H9 (cell line): ENCODE measurements at regions not wholly inside any gene's neighbourhood (a gene's known extent, or its start where the extent isn't known, plus 50 kb on each side); places are given as distances from the start of the nearest gene placed in this dataset.

Experiments used
- DNase-seq: peaks from one replicate; pipeline ENCODE4 v3.0.0-alpha.2; 2017
- H2AFZ ChIP-seq: one replicate; pipeline ENCODE4 v1.6.1; 2013; ENCODE audit warnings: mild to moderate bottlenecking, low read length, control low read depth, moderate library complexity
- H2AK5ac ChIP-seq: 2 replicates; pipeline ENCODE4 v1.6.1; 2013; ENCODE audit warnings: low read length, control low read depth, mixed read lengths; ENCODE audit not compliant: insufficient read length
- H2BK120ac ChIP-seq: one replicate; pipeline ENCODE4 v1.6.1; 2013; ENCODE audit warnings: low read depth, mild to moderate bottlenecking, low read length, control low read depth, inconsistent platforms; ENCODE audit not compliant: poor library complexity, severe bottlenecking
- H2BK12ac ChIP-seq: 2 replicates; pipeline ENCODE4 v1.6.1; 2013; ENCODE audit warnings: low read length, control low read depth, mixed read lengths, low read depth; ENCODE audit not compliant: insufficient read length
- H2BK15ac ChIP-seq: 2 replicates; pipeline ENCODE4 v1.6.1; 2013; ENCODE audit warnings: low read depth, low read length, control low read depth
- H2BK20ac ChIP-seq: one replicate; pipeline ENCODE4 v1.6.1; 2013; ENCODE audit warnings: low read depth, mild to moderate bottlenecking, low read length, control low read depth, inconsistent platforms; ENCODE audit not compliant: poor library complexity, severe bottlenecking
- H2BK5ac ChIP-seq: 2 replicates; pipeline ENCODE4 v1.6.1; 2013; ENCODE audit warnings: low read length, control low read depth, mixed read lengths; ENCODE audit not compliant: insufficient read length
- H3K14ac ChIP-seq: 2 replicates; pipeline ENCODE4 v1.6.1; 2013; ENCODE audit warnings: low read length, control low read depth; ENCODE audit not compliant: insufficient read depth
- H3K18ac ChIP-seq: 2 replicates; pipeline ENCODE4 v1.6.1; 2013; ENCODE audit warnings: low read depth, mild to moderate bottlenecking, mixed read lengths, low read length, control low read depth; ENCODE audit not compliant: insufficient read length
- H3K23ac ChIP-seq: 2 replicates; pipeline ENCODE4 v1.6.1; 2013; ENCODE audit warnings: low read length, control low read depth, mixed read lengths, low read depth; ENCODE audit not compliant: insufficient read length
- H3K23me2 ChIP-seq: 2 replicates; pipeline ENCODE4 v1.6.1; 2013; ENCODE audit warnings: low read depth, mild to moderate bottlenecking, mixed read lengths, low read length, control low read depth; ENCODE audit not compliant: insufficient read length, poor library complexity, severe bottlenecking
- H3K27ac ChIP-seq: 2 replicates; pipeline ENCODE4 v1.5.1; 2013; ENCODE audit warnings: low read length, control low read depth, mixed read lengths, low read depth; ENCODE audit not compliant: insufficient read length
- H3K27me3 ChIP-seq: 2 replicates; pipeline ENCODE4 v1.6.1; 2013; ENCODE audit warnings: low read length, control low read depth, inconsistent platforms; ENCODE audit not compliant: insufficient read depth
- H3K4ac ChIP-seq: 2 replicates; pipeline ENCODE4 v1.6.1; 2013; ENCODE audit warnings: low read depth, mild to moderate bottlenecking, control low read depth, inconsistent platforms, low read length, moderate library complexity
- H3K4me1 ChIP-seq: 2 replicates; pipeline ENCODE4 v1.6.1; 2013; ENCODE audit warnings: low read length, control low read depth, inconsistent platforms; ENCODE audit not compliant: insufficient read depth
- H3K4me2 ChIP-seq: 2 replicates; pipeline ENCODE4 v1.6.1; 2013; ENCODE audit warnings: low read length, control low read depth, mixed read lengths; ENCODE audit not compliant: insufficient read length, insufficient read depth
- H3K56ac ChIP-seq: 2 replicates; pipeline ENCODE4 v1.6.1; 2013; ENCODE audit warnings: low read depth, mild to moderate bottlenecking, mixed read lengths, low read length, control low read depth; ENCODE audit not compliant: insufficient read length
- H3K79me1 ChIP-seq: 2 replicates; pipeline ENCODE4 v1.6.1; 2013; ENCODE audit warnings: low read depth, mild to moderate bottlenecking, moderate library complexity, low read length, control low read depth, inconsistent platforms; ENCODE audit not compliant: insufficient read depth, poor library complexity, severe bottlenecking
- H3K79me2 ChIP-seq: 2 replicates; pipeline ENCODE4 v1.6.1; 2013; ENCODE audit warnings: low read length, control low read depth, inconsistent platforms; ENCODE audit not compliant: insufficient read depth
- H3K9ac ChIP-seq: 2 replicates; pipeline ENCODE4 v1.6.1; 2013; ENCODE audit warnings: low read length, control low read depth, mixed read lengths; ENCODE audit not compliant: insufficient read length; ENCODE audit errors: extremely low read depth
- H3K9me3 ChIP-seq: one replicate; pipeline ENCODE4 v1.6.1; 2013; ENCODE audit warnings: low read depth, low read length, inconsistent platforms; ENCODE audit not compliant: control insufficient read depth
- H3T11ph ChIP-seq: one replicate; pipeline ENCODE4 v1.6.1; 2013; ENCODE audit warnings: mild to moderate bottlenecking, low read length, control low read depth, inconsistent platforms
- H4K20me1 ChIP-seq: one replicate; pipeline ENCODE4 v1.6.1; 2013; ENCODE audit not compliant: control insufficient read depth, insufficient read length, insufficient read depth
- H4K5ac ChIP-seq: 2 replicates; pipeline ENCODE4 v1.6.1; 2013; ENCODE audit warnings: low read depth, mild to moderate bottlenecking, mixed read lengths, low read length, control low read depth; ENCODE audit not compliant: insufficient read length
- H4K8ac ChIP-seq: replicated peaks from 2 replicates; pipeline ENCODE4 v1.6.1; 2013; ENCODE audit warnings: low read length, control low read depth, mixed read lengths, low read depth; ENCODE audit not compliant: insufficient read length
- H4K91ac ChIP-seq: 2 replicates; pipeline ENCODE4 v1.6.1; 2013; ENCODE audit warnings: low read depth, mild to moderate bottlenecking, moderate library complexity, mixed read lengths, low read length, control low read depth; ENCODE audit not compliant: insufficient read length
- H3K27ac Mint-ChIP-seq, 3 experiments: 2 replicates in 2 of 3; 3 replicates in 1 of 3; pipeline ENCODE4 v1.8.0; 2020 to 2021; ENCODE audit warnings: mixed read lengths in 3 of 3, mild to moderate bottlenecking in 1 of 3, moderate library complexity in 1 of 3
- H3K27me3 Mint-ChIP-seq: 2 replicates; pipeline ENCODE4 v1.8.0; 2021; ENCODE audit warnings: low read depth, mild to moderate bottlenecking, moderate library complexity, mixed read lengths
- H3K36me3 Mint-ChIP-seq, 3 experiments: 2 replicates in 2 of 3; 3 replicates in 1 of 3; pipeline ENCODE4 v1.8.0; 2020 to 2021; ENCODE audit warnings: low read depth in 3 of 3, mixed read lengths in 3 of 3; ENCODE audit not compliant: insufficient read depth in 1 of 3
- H3K4me1 Mint-ChIP-seq, 2 experiments: 2 replicates each; pipeline ENCODE4 v1.8.0; 2020; ENCODE audit warnings: mixed read lengths in 2 of 2
- H3K4me3 Mint-ChIP-seq, 2 experiments: 2 replicates in 1 of 2; 3 replicates in 1 of 2; pipeline ENCODE4 v1.8.0; 2020 to 2021; ENCODE audit warnings: mild to moderate bottlenecking in 2 of 2, mixed read lengths in 2 of 2, moderate library complexity in 1 of 2
- H3K9me3 Mint-ChIP-seq, 2 experiments: 2 replicates in 1 of 2; 3 replicates in 1 of 2; pipeline ENCODE4 v1.8.0; 2020; ENCODE audit warnings: mild to moderate bottlenecking in 2 of 2, mixed read lengths in 2 of 2, moderate library complexity in 1 of 2
- CTCF ChIP-seq: fragments of 200-600 bp; sonication (generic); conservative IDR thresholded peaks from 3 replicates; pipeline ENCODE4 v1.8.0; 2021; ENCODE audit warnings: antibody characterized with exemption, mild to moderate bottlenecking
- WGBS: extraction: QIAGEN DNeasy Blood & Tissue Kit; methylation state at CpG from one replicate; pipeline ENCODE4 v1.1.7; 2013; ENCODE audit warnings: missing lambda C conversion rate, low lambda C conversion rate, mixed read lengths; ENCODE audit not compliant: insufficient read length; ENCODE audit errors: extremely low coverage; 5-methylcytosine and 5-hydroxymethylcytosine counted together

- no peaks in the 10 kb centered on the region for H3K9me3 Mint-ChIP-seq
- H3K4me1 Mint-ChIP-seq: no peaks in the 10 kb centered on the region
- no peak overlapping the region for H2BK12ac ChIP-seq
- no peak for DNase-seq
- no peaks in the 10 kb centered on the region for H3K27me3 Mint-ChIP-seq
- H2BK15ac ChIP-seq: no peak overlapping the region
- no peak overlapping the region for H3K18ac ChIP-seq
- no peak overlapping the region for H4K8ac ChIP-seq
- H2BK120ac ChIP-seq: no peak overlapping the region
- no peaks in the 10 kb centered on the region for H4K20me1 ChIP-seq
- H2AK5ac ChIP-seq: no peak overlapping the region
- no peak overlapping the region for H3K9ac ChIP-seq
- no peak overlapping the region for H3K4me3 Mint-ChIP-seq
- no peak overlapping the region for H2AFZ ChIP-seq
- no peaks in the 10 kb centered on the region for H3K23me2 ChIP-seq
- H3K79me1 ChIP-seq: no peaks in the 10 kb centered on the region
- H2BK5ac ChIP-seq: no peak overlapping the region
- TF ChIP-seq CTCF: no peak
- no peak overlapping the region for H3T11ph ChIP-seq
- H3K79me2 ChIP-seq: no peaks in the 10 kb centered on the region
- H3K23ac ChIP-seq: no peak overlapping the region
- no peak overlapping the region for H3K14ac ChIP-seq
- H3K4me1 ChIP-seq: no peaks in the 10 kb centered on the region
- H4K5ac ChIP-seq: no peak overlapping the region
- H3K27me3 ChIP-seq: no peaks in the 10 kb centered on the region
- no peak overlapping the region for H3K4ac ChIP-seq
- no peaks in the 10 kb centered on the region for H3K9me3 ChIP-seq
- H3K27ac Mint-ChIP-seq: no peak overlapping the region; a peak in 1 of 7 replicates
- H3K36me3 Mint-ChIP-seq: no peaks in the 10 kb centered on the region
- H3K27ac ChIP-seq: no peak overlapping the region
- no peak overlapping the region for H4K91ac ChIP-seq
- WGBS: no CpG with 5 or more reads among the region's 1 CpG
- no peak overlapping the region for H3K56ac ChIP-seq
- H3K4me2 ChIP-seq: no peak overlapping the region
- H2BK20ac ChIP-seq: no peak overlapping the region
Measured at GRCh38 chr2:192886636-192887035, 691.9 kb upstream of the TMEFF2 start.
